GM23338 (cell line): ENCODE measurements at regions not wholly inside any gene's neighbourhood (a gene's known extent, or its start where the extent isn't known, plus 50 kb on each side); places are given as distances from the start of the nearest gene placed in this dataset.

Experiments
- ATAC-seq: fragments of 200-7000 bp; cut with Tn5 transposase; 3 replicates; pipeline ENCODE4 v1.9.1; 2020
- DNase-seq: peaks from one replicate; pipeline ENCODE4 v3.0.0-alpha.2; 2015; ENCODE audit warnings: low spot score
- H2AFZ ChIP-seq: fragments of 200-600 bp; sonication (generic); 2 replicates; pipeline ENCODE4 v1.8.0; 2016; ENCODE audit warnings: antibody characterized with exemption, mild to moderate bottlenecking, moderate library complexity
- H3F3A ChIP-seq: fragments of 200-600 bp; sonication (generic); replicated peaks from 2 replicates; pipeline ENCODE4 v1.8.0; 2017; ENCODE audit warnings: antibody characterized with exemption, mixed run types, low read depth
- H3K27ac ChIP-seq: fragments of 200-600 bp; sonication (generic); 2 replicates; pipeline ENCODE4 v1.6.1; 2016; ENCODE audit warnings: low read depth
- H3K27me3 ChIP-seq: fragments of 200-600 bp; sonication (generic); 2 replicates; pipeline ENCODE4 v1.8.0; 2016; ENCODE audit warnings: mild to moderate bottlenecking, mixed run types, moderate library complexity; ENCODE audit not compliant: insufficient read depth
- H3K36me3 ChIP-seq: fragments of 200-600 bp; sonication (generic); 2 replicates; pipeline ENCODE4 v1.8.0; 2016; ENCODE audit warnings: mild to moderate bottlenecking; ENCODE audit not compliant: insufficient read depth
- H3K4me1 ChIP-seq: fragments of 200-600 bp; sonication (generic); 2 replicates; pipeline ENCODE4 v1.8.0; 2016; ENCODE audit warnings: mild to moderate bottlenecking, moderate library complexity; ENCODE audit not compliant: insufficient read depth
- H3K4me2 ChIP-seq: fragments of 200-600 bp; sonication (generic); 2 replicates; pipeline ENCODE4 v1.7.1; 2017; ENCODE audit warnings: mixed run types
- H3K4me3 ChIP-seq: fragments of 200-600 bp; sonication (generic); 2 replicates; pipeline ENCODE4 v1.6.1; 2016; ENCODE audit warnings: mixed run types
- H3K79me2 ChIP-seq: fragments of 200-600 bp; sonication (generic); replicated peaks from 2 replicates; pipeline ENCODE4 v1.8.0; 2017; ENCODE audit warnings: mild to moderate bottlenecking; ENCODE audit not compliant: insufficient read depth
- H3K9me2 ChIP-seq: fragments of 200-600 bp; sonication (generic); 2 replicates; pipeline ENCODE4 v1.8.0; 2017; ENCODE audit not compliant: insufficient read depth
- H4K20me1 ChIP-seq: fragments of 200-600 bp; sonication (generic); replicated peaks from 2 replicates; pipeline ENCODE4 v1.8.0; 2017; ENCODE audit warnings: mild to moderate bottlenecking; ENCODE audit not compliant: insufficient read depth
- H3K27ac Mint-ChIP-seq: 2 replicates; pipeline ENCODE4 v1.8.0; 2020; ENCODE audit warnings: inconsistent platforms, mild to moderate bottlenecking, moderate library complexity, mixed read lengths
- H3K27me3 Mint-ChIP-seq: 3 replicates; pipeline ENCODE4 v1.8.0; 2022; ENCODE audit warnings: low read depth, mild to moderate bottlenecking, moderate library complexity, mixed read lengths, inconsistent platforms; ENCODE audit not compliant: insufficient read depth, poor library complexity
- H3K36me3 Mint-ChIP-seq: 3 replicates; pipeline ENCODE4 v1.8.0; 2021; ENCODE audit warnings: low read depth, mild to moderate bottlenecking, inconsistent platforms, moderate library complexity, mixed read lengths
- H3K4me1 Mint-ChIP-seq: 3 replicates; pipeline ENCODE4 v1.8.0; 2020; ENCODE audit warnings: mild to moderate bottlenecking, inconsistent platforms, mixed read lengths
- H3K4me3 Mint-ChIP-seq: 3 replicates; pipeline ENCODE4 v1.8.0; 2021; ENCODE audit warnings: moderate library complexity, mild to moderate bottlenecking, inconsistent platforms, mixed read lengths
- H3K9me3 Mint-ChIP-seq: 3 replicates; pipeline ENCODE4 v1.8.0; 2020; ENCODE audit warnings: moderate library complexity, mild to moderate bottlenecking, inconsistent platforms, mixed read lengths
- CREB1 ChIP-seq: fragments of 250-450 bp; sonication (Bioruptor Pico); IDR thresholded peaks from 2 replicates; pipeline ENCODE4 v1.5.0; 2020; ENCODE audit warnings: low read depth, mild to moderate bottlenecking, moderate library complexity
- EZH2 ChIP-seq: fragments of 200-600 bp; sonication (generic); IDR thresholded peaks from one replicate; pipeline ENCODE4 v1.8.0; 2017; ENCODE audit warnings: antibody characterized with exemption, mild to moderate bottlenecking, low read depth; ENCODE audit not compliant: unreplicated experiment
- EZH2phosphoT487 ChIP-seq: fragments of 200-600 bp; sonication (generic); IDR thresholded peaks from one replicate; pipeline ENCODE4 v1.8.1; 2018; ENCODE audit warnings: antibody characterized with exemption; ENCODE audit not compliant: unreplicated experiment
- JUNB ChIP-seq: IDR thresholded peaks from one replicate; pipeline ENCODE4 v1.6.1; 2016; ENCODE audit warnings: antibody characterized with exemption; ENCODE audit not compliant: unreplicated experiment
- NANOG ChIP-seq: IDR thresholded peaks from 2 replicates; pipeline ENCODE4 v1.6.1; 2016; ENCODE audit warnings: antibody characterized with exemption, borderline replicate concordance
- POLR2AphosphoS5 ChIP-seq: IDR thresholded peaks from 2 replicates; pipeline ENCODE4 v1.6.1; 2016; ENCODE audit warnings: antibody characterized with exemption, low read depth
- STAT1 ChIP-seq: IDR thresholded peaks from one replicate; pipeline ENCODE4 v1.6.1; 2016; ENCODE audit warnings: antibody characterized with exemption; ENCODE audit not compliant: unreplicated experiment
- ZNF114 ChIP-seq: fragments of 250-450 bp; sonication (Bioruptor Pico); IDR thresholded peaks from 2 replicates; pipeline ENCODE4 v1.5.0; 2020; ENCODE audit warnings: mild to moderate bottlenecking, moderate library complexity
- ZNF331 ChIP-seq: fragments of 250-450 bp; sonication (Bioruptor Pico); IDR thresholded peaks from 2 replicates; pipeline ENCODE4 v1.5.0; 2020; ENCODE audit warnings: low read depth, mild to moderate bottlenecking, moderate library complexity
- TF ChIP-seq, protein P1 (sequence below): IDR thresholded peaks from one replicate; pipeline ENCODE4 v1.6.1; 2018; ENCODE audit warnings: antibody characterized with exemption; ENCODE audit not compliant: unreplicated experiment
- TF ChIP-seq, protein P2 (sequence below): fragments of 250-450 bp; sonication (Bioruptor Pico); IDR thresholded peaks from 2 replicates; pipeline ENCODE4 v1.5.0; 2020; ENCODE audit warnings: mild to moderate bottlenecking, moderate library complexity
- TF ChIP-seq, protein P3 (sequence below): IDR thresholded peaks from 2 replicates; pipeline ENCODE4 v1.6.1; 2016; ENCODE audit warnings: antibody characterized with exemption
- TF ChIP-seq, protein P4 (sequence below), 2 experiments: fragments of 200-600 bp in 1 of 2; sonication (generic) in 1 of 2; conservative IDR thresholded peaks; 2 replicates each; pipeline versions ENCODE4 v1.5.1 to v1.6.1; 2016 to 2017; ENCODE audit warnings: antibody characterized with exemption in 2 of 2, low read depth in 2 of 2, mild to moderate bottlenecking in 2 of 2, moderate library complexity in 1 of 2

DNA sequence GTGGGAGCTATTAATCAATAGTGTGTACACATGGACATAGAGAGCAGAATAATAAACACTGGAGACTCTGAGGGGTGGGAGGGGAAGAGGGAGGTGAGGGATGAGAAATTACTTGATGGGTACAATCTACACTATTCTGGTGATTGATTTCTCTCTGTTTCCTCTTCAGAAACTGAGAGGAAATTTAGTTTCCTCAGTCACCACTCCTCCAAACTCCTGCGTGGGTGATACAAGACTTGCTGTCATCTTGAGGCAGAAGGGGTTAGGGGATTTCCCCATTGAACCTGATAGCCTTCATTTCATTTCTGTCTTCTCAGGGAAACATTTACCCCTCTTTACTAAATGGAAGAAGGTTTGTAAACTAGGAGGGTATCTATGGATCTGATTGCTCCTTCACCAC lies 84.3 kb upstream of the ESR1 start:
- no peaks in the 10 kb centered on the region for H4K20me1 ChIP-seq
- TF ChIP-seq ZNF331 (CRISPR knock-in tag) (no peak), CREB1 (CRISPR knock-in tag) (no peak), POLR2AphosphoS5 (no peak), EZH2 (no peak), JUNB (no peak), NANOG (no peak), ZNF114 (CRISPR knock-in tag) (no peak), STAT1 (no peak), EZH2phosphoT487 (no peak)
- TF ChIP-seq, protein P1, sequence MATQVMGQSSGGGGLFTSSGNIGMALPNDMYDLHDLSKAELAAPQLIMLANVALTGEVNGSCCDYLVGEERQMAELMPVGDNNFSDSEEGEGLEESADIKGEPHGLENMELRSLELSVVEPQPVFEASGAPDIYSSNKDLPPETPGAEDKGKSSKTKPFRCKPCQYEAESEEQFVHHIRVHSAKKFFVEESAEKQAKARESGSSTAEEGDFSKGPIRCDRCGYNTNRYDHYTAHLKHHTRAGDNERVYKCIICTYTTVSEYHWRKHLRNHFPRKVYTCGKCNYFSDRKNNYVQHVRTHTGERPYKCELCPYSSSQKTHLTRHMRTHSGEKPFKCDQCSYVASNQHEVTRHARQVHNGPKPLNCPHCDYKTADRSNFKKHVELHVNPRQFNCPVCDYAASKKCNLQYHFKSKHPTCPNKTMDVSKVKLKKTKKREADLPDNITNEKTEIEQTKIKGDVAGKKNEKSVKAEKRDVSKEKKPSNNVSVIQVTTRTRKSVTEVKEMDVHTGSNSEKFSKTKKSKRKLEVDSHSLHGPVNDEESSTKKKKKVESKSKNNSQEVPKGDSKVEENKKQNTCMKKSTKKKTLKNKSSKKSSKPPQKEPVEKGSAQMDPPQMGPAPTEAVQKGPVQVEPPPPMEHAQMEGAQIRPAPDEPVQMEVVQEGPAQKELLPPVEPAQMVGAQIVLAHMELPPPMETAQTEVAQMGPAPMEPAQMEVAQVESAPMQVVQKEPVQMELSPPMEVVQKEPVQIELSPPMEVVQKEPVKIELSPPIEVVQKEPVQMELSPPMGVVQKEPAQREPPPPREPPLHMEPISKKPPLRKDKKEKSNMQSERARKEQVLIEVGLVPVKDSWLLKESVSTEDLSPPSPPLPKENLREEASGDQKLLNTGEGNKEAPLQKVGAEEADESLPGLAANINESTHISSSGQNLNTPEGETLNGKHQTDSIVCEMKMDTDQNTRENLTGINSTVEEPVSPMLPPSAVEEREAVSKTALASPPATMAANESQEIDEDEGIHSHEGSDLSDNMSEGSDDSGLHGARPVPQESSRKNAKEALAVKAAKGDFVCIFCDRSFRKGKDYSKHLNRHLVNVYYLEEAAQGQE, result no peak
- TF ChIP-seq, protein P2, sequence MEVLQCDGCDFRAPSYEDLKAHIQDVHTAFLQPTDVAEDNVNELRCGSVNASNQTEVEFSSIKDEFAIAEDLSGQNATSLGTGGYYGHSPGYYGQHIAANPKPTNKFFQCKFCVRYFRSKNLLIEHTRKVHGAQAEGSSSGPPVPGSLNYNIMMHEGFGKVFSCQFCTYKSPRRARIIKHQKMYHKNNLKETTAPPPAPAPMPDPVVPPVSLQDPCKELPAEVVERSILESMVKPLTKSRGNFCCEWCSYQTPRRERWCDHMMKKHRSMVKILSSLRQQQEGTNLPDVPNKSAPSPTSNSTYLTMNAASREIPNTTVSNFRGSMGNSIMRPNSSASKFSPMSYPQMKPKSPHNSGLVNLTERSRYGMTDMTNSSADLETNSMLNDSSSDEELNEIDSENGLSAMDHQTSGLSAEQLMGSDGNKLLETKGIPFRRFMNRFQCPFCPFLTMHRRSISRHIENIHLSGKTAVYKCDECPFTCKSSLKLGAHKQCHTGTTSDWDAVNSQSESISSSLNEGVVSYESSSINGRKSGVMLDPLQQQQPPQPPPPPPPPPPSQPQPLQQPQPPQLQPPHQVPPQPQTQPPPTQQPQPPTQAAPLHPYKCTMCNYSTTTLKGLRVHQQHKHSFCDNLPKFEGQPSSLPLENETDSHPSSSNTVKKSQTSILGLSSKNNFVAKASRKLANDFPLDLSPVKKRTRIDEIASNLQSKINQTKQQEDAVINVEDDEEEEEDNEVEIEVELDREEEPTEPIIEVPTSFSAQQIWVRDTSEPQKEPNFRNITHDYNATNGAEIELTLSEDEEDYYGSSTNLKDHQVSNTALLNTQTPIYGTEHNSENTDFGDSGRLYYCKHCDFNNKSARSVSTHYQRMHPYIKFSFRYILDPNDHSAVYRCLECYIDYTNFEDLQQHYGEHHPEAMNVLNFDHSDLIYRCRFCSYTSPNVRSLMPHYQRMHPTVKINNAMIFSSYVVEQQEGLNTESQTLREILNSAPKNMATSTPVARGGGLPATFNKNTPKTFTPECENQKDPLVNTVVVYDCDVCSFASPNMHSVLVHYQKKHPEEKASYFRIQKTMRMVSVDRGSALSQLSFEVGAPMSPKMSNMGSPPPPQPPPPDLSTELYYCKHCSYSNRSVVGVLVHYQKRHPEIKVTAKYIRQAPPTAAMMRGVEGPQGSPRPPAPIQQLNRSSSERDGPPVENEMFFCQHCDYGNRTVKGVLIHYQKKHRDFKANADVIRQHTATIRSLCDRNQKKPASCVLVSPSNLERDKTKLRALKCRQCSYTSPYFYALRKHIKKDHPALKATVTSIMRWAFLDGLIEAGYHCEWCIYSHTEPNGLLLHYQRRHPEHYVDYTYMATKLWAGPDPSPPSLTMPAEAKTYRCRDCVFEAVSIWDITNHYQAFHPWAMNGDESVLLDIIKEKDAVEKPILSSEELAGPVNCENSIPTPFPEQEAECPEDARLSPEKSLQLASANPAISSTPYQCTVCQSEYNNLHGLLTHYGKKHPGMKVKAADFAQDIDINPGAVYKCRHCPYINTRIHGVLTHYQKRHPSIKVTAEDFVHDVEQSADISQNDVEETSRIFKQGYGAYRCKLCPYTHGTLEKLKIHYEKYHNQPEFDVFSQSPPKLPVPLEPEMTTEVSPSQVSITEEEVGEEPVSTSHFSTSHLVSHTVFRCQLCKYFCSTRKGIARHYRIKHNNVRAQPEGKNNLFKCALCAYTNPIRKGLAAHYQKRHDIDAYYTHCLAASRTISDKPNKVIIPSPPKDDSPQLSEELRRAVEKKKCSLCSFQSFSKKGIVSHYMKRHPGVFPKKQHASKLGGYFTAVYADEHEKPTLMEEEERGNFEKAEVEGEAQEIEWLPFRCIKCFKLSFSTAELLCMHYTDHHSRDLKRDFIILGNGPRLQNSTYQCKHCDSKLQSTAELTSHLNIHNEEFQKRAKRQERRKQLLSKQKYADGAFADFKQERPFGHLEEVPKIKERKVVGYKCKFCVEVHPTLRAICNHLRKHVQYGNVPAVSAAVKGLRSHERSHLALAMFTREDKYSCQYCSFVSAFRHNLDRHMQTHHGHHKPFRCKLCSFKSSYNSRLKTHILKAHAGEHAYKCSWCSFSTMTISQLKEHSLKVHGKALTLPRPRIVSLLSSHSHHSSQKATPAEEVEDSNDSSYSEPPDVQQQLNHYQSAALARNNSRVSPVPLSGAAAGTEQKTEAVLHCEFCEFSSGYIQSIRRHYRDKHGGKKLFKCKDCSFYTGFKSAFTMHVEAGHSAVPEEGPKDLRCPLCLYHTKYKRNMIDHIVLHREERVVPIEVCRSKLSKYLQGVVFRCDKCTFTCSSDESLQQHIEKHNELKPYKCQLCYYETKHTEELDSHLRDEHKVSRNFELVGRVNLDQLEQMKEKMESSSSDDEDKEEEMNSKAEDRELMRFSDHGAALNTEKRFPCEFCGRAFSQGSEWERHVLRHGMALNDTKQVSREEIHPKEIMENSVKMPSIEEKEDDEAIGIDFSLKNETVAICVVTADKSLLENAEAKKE (CRISPR knock-in tag), result no peak
- TF ChIP-seq, protein P3, sequence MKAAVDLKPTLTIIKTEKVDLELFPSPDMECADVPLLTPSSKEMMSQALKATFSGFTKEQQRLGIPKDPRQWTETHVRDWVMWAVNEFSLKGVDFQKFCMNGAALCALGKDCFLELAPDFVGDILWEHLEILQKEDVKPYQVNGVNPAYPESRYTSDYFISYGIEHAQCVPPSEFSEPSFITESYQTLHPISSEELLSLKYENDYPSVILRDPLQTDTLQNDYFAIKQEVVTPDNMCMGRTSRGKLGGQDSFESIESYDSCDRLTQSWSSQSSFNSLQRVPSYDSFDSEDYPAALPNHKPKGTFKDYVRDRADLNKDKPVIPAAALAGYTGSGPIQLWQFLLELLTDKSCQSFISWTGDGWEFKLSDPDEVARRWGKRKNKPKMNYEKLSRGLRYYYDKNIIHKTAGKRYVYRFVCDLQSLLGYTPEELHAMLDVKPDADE, result no peak
- TF ChIP-seq, protein P4, sequence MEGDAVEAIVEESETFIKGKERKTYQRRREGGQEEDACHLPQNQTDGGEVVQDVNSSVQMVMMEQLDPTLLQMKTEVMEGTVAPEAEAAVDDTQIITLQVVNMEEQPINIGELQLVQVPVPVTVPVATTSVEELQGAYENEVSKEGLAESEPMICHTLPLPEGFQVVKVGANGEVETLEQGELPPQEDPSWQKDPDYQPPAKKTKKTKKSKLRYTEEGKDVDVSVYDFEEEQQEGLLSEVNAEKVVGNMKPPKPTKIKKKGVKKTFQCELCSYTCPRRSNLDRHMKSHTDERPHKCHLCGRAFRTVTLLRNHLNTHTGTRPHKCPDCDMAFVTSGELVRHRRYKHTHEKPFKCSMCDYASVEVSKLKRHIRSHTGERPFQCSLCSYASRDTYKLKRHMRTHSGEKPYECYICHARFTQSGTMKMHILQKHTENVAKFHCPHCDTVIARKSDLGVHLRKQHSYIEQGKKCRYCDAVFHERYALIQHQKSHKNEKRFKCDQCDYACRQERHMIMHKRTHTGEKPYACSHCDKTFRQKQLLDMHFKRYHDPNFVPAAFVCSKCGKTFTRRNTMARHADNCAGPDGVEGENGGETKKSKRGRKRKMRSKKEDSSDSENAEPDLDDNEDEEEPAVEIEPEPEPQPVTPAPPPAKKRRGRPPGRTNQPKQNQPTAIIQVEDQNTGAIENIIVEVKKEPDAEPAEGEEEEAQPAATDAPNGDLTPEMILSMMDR (conservative IDR thresholded peaks at IDR 0.05; ENCODE audit: low read depth in 2 of 2), result no peak
- H3F3A ChIP-seq, result no peaks in the 10 kb centered on the region
- H3K27ac Mint-ChIP-seq, result no peak overlapping the region
- H3K27ac ChIP-seq, result no peak overlapping the region
- no peak overlapping the region for H2AFZ ChIP-seq
- no peaks in the 10 kb centered on the region for H3K4me1 ChIP-seq
- DNase-seq (no peak), ATAC-seq (no peak)
- H3K9me2 ChIP-seq, result 0 out of 2 replicates have a peak, but pooled peaks cover 6% of the 10 kb centered on the region
- no peak overlapping the region for H3K4me3 ChIP-seq
- no peaks in the 10 kb centered on the region for H3K79me2 ChIP-seq
- H3K4me2 ChIP-seq, result no peak overlapping the region
- no peaks in the 10 kb centered on the region for H3K4me1 Mint-ChIP-seq
- H3K4me3 Mint-ChIP-seq, result no peak overlapping the region
- H3K27me3 ChIP-seq, result no peaks in the 10 kb centered on the region
- H3K27me3 Mint-ChIP-seq, result peaks cover 1% of the 10 kb centered on the region
- no peaks in the 10 kb centered on the region for H3K9me3 Mint-ChIP-seq
- no peaks in the 10 kb centered on the region for H3K36me3 Mint-ChIP-seq
- H3K36me3 ChIP-seq, result no peaks in the 10 kb centered on the region
